Stomach (tissue), 8 donors: ENCODE measurements at regions not wholly inside any gene's neighbourhood (a gene's known extent, or its start where the extent isn't known, plus 50 kb on each side); places are given as distances from the start of the nearest gene placed in this dataset.

Experiments
- DNase-seq, 2 donors: peaks; one replicate each; pipeline versions ENCODE4 v3.0.0 to v3.0.0-alpha.2; 2013 to 2019
- H3K27ac ChIP-seq, 5 donors: fragments of 200-600 bp in 4 of 5; sonication (generic) in 4 of 5; one replicate each; pipeline ENCODE4 v1.5.1; 2013 to 2019; ENCODE audit warnings: mild to moderate bottlenecking in 1 of 5, moderate library complexity in 1 of 5
- H3K27me3 ChIP-seq, 3 donors: fragments of 200-600 bp; sonication (generic); one replicate each; pipeline ENCODE4 v1.5.1; 2017 to 2019; ENCODE audit warnings: mixed run types in 1 of 3
- H3K36me3 ChIP-seq, 4 donors: fragments of 200-600 bp; sonication (generic); 1 replicate in 3 of 4; 2 replicates in 1 of 4; pipeline ENCODE4 v1.5.1; 2016 to 2019
- H3K4me1 ChIP-seq, 4 donors: fragments of 200-600 bp; sonication (generic); one replicate each; pipeline ENCODE4 v1.5.1; 2016 to 2019
- H3K4me3 ChIP-seq, 4 donors: fragments of 200-600 bp; sonication (generic) in 3 of 4; one replicate each; pipeline ENCODE4 v1.5.1; 2016 to 2019; ENCODE audit warnings: mild to moderate bottlenecking in 1 of 4
- H3K9me3 ChIP-seq, 4 donors: fragments of 200-600 bp; sonication (generic); one replicate each; pipeline ENCODE4 v1.5.1; 2016 to 2019
- EP300 ChIP-seq: sonication (generic); formaldehyde crosslinking; IDR thresholded peaks from one replicate; pipeline ENCODE4 v1.6.1; 2017; ENCODE audit warnings: antibody characterized with exemption
- POLR2A ChIP-seq, 4 donors: fragments of 450-650 bp; IDR thresholded peaks; one replicate each; pipeline ENCODE4 v1.6.1; 2016; ENCODE audit warnings: antibody characterized with exemption in 4 of 4, control low read depth in 2 of 4, mild to moderate bottlenecking in 1 of 4, moderate library complexity in 1 of 4
- POLR2AphosphoS5 ChIP-seq, 3 donors: sonication (generic); formaldehyde crosslinking; IDR thresholded peaks; one replicate each; pipeline ENCODE4 v1.6.1; 2016; ENCODE audit warnings: antibody characterized with exemption in 3 of 3
- WGBS, 5 donors: extraction: QIAGEN DNeasy Blood & Tissue Kit in 3 of 5; methylation state at CpG; one replicate each; pipeline versions ENCODE4 v1.1.5 to v1.1.7; 2013 to 2018; 5-methylcytosine and 5-hydroxymethylcytosine counted together
- intact Hi-C: fragments of 100-400 bp; cut with DNase I; formaldehyde crosslinking; loops from one replicate; pipeline ENCODE4 v1.15.1; 2023; ENCODE audit warnings: low total_unique reads
- TF ChIP-seq, protein P1 (sequence below), 7 experiments: fragments of 450-650 bp in 4 of 7; fragments of 200-600 bp in 3 of 7; sonication (generic) in 3 of 7; IDR thresholded peaks; one replicate each; pipeline ENCODE4 v1.5.1; 2016 to 2019; ENCODE audit warnings: antibody characterized with exemption in 7 of 7, control low read depth in 2 of 7, mild to moderate bottlenecking in 1 of 7
- donor health status: healthy with polysubstance abuse.
- donor health status: Bipolar disorder and iron deficiency.
- donor health status: healthy.

DNA sequence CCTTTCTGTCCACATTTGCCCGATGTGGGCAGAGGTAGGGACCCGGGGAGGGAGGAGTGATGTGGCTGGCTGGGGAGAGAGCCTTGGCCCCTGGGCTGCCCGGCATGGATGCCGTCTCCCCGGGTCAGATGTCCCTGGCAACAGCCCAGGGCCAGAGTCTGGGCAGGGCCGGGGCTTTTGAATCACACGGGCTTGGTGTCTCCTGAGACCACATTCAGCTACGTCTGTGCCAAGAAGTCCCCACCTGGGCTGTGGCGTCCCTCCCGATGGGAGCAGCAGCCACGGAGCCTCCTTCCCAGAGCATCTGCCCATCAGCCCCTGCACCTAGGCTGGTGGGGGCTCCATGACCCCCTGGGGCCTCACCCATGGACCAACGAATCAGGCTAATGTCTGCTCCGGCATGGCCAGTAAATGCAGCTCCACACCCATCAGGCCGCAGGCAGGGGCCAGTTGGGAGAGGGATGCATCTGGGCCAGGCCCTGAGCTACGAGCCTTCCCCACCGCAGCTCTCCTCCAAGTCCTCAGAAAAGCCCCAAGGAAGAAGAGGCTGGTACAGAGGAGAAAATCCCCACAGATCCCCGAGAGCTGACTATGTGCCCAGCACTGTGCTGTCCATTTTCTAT lies 109.4 kb downstream of the RFLNA start:
- Histone ChIP-seq H3K36me3 (peaks cover 21 to 77% (median 62%) of the 10 kb centered on the region in 4 donors), H3K27me3 (no peaks in the 10 kb centered on the region), H3K27ac (peak overlapping the region in 4 of 5 donors; percentile 10 to 69 (median 42)), H3K9me3 (no peaks in the 10 kb centered on the region), H3K4me3 (no peak overlapping the region), H3K4me1 (peaks cover 29 to 58% (median 35%) of the 10 kb centered on the region in 4 donors)
- intact Hi-C loops = no loop called here
- no peak for DNase-seq
- WGBS, 5 donors = 47 to 61% (median 54%) methylated on average over 15 to 17 of the region's 17 CpGs
- TF ChIP-seq POLR2AphosphoS5 (IDR thresholded peaks at IDR 0.05) (no peak), POLR2A (IDR thresholded peaks at IDR 0.05) (no peak), EP300 (no peak)
- TF ChIP-seq, protein P1, sequence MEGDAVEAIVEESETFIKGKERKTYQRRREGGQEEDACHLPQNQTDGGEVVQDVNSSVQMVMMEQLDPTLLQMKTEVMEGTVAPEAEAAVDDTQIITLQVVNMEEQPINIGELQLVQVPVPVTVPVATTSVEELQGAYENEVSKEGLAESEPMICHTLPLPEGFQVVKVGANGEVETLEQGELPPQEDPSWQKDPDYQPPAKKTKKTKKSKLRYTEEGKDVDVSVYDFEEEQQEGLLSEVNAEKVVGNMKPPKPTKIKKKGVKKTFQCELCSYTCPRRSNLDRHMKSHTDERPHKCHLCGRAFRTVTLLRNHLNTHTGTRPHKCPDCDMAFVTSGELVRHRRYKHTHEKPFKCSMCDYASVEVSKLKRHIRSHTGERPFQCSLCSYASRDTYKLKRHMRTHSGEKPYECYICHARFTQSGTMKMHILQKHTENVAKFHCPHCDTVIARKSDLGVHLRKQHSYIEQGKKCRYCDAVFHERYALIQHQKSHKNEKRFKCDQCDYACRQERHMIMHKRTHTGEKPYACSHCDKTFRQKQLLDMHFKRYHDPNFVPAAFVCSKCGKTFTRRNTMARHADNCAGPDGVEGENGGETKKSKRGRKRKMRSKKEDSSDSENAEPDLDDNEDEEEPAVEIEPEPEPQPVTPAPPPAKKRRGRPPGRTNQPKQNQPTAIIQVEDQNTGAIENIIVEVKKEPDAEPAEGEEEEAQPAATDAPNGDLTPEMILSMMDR (IDR thresholded peaks at IDR 0.05) = no peak

DNA sequence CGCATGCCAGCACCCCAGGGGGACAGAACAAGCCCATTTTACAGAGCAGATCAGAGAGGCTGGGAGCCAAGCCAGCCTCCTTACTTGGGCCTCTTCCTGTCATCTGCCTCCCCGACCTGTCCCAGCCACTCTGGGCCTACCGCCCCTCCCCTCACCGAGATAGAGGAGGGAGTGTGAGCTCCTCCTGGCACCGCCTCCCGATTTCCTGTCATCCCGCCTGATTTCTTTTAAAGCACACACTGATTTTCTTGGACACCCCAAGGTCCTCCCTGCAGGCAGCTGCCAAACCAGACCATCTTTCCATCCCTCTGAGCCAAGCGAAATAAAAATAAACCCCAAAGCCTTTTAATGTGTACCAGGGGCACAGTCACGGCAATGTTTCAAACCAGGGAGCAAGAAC lies 108.4 kb downstream of the RFLNA start:
- WGBS, 5 donors = 59 to 75% (median 64%) methylated on average over 9 of the region's 9 CpGs
- no peak overlapping the region for H3K4me3 ChIP-seq
- no peaks in the 10 kb centered on the region for H3K9me3 ChIP-seq
- TF ChIP-seq POLR2AphosphoS5 (IDR thresholded peaks at IDR 0.05) = no peak
- TF ChIP-seq EP300 = no peak
- TF ChIP-seq, protein P1 (IDR thresholded peaks at IDR 0.05) = no peak
- no peak for TF ChIP-seq POLR2A (IDR thresholded peaks at IDR 0.05)
- intact Hi-C loops = no loop called here
- peaks cover 34 to 64% (median 44%) of the 10 kb centered on the region in 4 donors for H3K4me1 ChIP-seq
- DNase-seq = peak in 1 of 2 donors; percentile 44
- H3K36me3 ChIP-seq = peaks cover 23 to 77% (median 57%) of the 10 kb centered on the region in 4 donors
- H3K27ac ChIP-seq = peak overlapping the region in 4 of 5 donors; percentile 10 to 69 (median 43)
- no peaks in the 10 kb centered on the region for H3K27me3 ChIP-seq

DNA sequence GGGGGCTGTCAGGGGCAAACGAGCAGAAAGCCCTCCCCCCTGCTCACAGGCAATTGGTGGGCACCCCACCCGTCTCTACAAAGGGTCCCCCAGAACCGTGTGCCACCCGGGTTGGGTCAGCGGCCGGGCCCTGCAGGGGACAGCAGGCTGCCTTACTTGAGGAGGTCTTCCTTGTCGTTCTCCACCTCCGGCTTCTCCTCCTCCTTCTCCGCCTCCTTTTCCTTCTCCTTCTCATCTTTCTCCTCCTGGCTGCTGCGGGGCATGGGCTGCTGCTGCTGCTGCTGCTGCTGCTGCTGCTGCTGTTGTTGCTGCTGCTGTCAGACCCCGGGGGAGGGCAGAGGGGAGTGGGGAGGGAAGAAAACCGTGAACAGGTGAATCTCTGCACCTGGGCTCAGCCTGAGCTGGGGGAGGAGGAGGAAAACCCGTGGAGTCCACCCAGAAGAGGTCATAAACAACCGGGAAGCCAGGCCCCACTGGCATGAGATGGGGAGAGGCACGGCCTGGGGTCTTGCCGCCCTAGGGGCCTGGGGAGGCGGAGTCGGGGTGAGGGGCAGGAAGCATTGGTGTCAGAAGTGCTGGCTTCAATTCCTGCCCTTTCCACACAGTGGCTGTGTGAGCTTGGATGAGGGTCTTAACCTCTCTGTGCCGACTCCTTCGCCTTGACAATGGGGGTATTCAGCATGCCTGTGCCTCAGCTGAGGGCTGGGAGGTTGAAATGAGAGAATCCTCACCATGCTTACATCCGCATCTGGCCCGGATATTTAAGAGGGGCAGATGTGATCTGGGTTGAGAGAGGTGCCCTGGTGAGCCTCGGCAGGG lies 107.6 kb downstream of the RFLNA start:
- peaks cover 28 to 79% (median 59%) of the 10 kb centered on the region in 4 donors for H3K36me3 ChIP-seq
- intact Hi-C loops = no loop called here
- H3K27ac ChIP-seq = peak overlapping the region in 4 of 5 donors; percentile 25 to 69 (median 34)
- H3K4me3 ChIP-seq = no peak overlapping the region
- 70 to 83% (median 78%) methylated on average over 18 to 23 of the region's 23 CpGs for WGBS, 5 donors
- DNase-seq = peak in 1 of 2 donors; percentile 45
- H3K4me1 ChIP-seq = peaks cover 42 to 72% (median 52%) of the 10 kb centered on the region in 4 donors
- TF ChIP-seq POLR2A (IDR thresholded peaks at IDR 0.05) (no peak), POLR2AphosphoS5 (IDR thresholded peaks at IDR 0.05) (no peak), EP300 (no peak)
- TF ChIP-seq, protein P1 (IDR thresholded peaks at IDR 0.05) = no peak
- H3K27me3 ChIP-seq = no peaks in the 10 kb centered on the region
- no peaks in the 10 kb centered on the region for H3K9me3 ChIP-seq

DNA sequence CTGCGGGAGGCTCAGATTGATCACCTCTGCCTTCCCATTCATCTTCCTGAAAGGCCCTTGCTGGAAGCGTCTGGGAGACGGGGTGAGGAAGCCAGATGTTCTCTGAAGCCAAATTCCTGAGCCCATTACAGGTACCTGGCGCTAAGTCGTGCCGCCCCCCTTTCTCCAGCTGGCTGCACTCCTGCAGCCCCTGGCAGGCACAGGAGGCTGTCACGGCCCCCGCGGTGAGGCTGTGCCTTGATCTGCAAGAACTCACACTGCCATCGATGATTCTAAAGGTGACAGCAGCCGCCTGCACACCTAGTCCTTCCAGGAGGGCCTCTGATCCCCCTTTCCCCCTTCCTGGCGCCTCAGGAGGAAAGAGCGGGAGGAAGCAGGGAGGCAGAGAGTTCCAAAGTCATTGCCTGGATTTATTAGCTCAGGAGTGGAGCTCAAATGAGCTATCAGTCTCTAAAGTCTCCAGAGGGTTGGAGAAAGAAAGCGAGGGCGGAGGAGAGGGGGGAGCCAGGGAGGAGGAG lies 106.9 kb downstream of the RFLNA start:
- TF ChIP-seq, protein P1 (IDR thresholded peaks at IDR 0.05) = no peak
- TF ChIP-seq EP300 (no peak), POLR2AphosphoS5 (IDR thresholded peaks at IDR 0.05) (no peak), POLR2A (IDR thresholded peaks at IDR 0.05) (no peak)
- DNase-seq = peak in 1 of 2 donors; percentile 55
- H3K9me3 ChIP-seq = no peaks in the 10 kb centered on the region
- H3K4me3 ChIP-seq = no peak overlapping the region
- intact Hi-C loops = no loop called here
- WGBS, 5 donors = 73 to 84% (median 80%) methylated on average over 7 to 15 of the region's 15 CpGs
- no peaks in the 10 kb centered on the region for H3K27me3 ChIP-seq
- H3K27ac ChIP-seq = peak overlapping the region in 2 of 5 donors; percentile 20 to 69
- H3K36me3 ChIP-seq = peaks cover 30 to 79% (median 55%) of the 10 kb centered on the region in 4 donors
- peaks cover 49 to 79% (median 59%) of the 10 kb centered on the region in 4 donors for H3K4me1 ChIP-seq
